GM12891 (cell line): ENCODE measurements at regions not wholly inside any gene's neighbourhood (a gene's known extent, or its start where the extent isn't known, plus 50 kb on each side); places are given as distances from the start of the nearest gene placed in this dataset.

Experiments used
- POLR2A ChIP-seq: IDR thresholded peaks from 2 replicates; pipeline ENCODE4 v1.6.1; 2011; ENCODE audit warnings: low read depth, low read length, control low read depth
- POLR2AphosphoS5 ChIP-seq: IDR thresholded peaks from 2 replicates; pipeline ENCODE4 v1.6.1; 2011; ENCODE audit warnings: low read depth, low read length, control low read depth
- POU2F2 ChIP-seq: IDR thresholded peaks from 2 replicates; pipeline ENCODE4 v1.6.1; 2011; ENCODE audit warnings: low read depth, mild to moderate bottlenecking, control low read depth, low read length, moderate library complexity
- TAF1 ChIP-seq: IDR thresholded peaks from 2 replicates; pipeline ENCODE4 v1.6.1; 2011; ENCODE audit warnings: low read depth, low read length, control low read depth

- no peak for TF ChIP-seq POLR2A
- TF ChIP-seq POLR2AphosphoS5, result no peak
- no peak for TF ChIP-seq POU2F2
- TF ChIP-seq TAF1, result no peak
Measured at GRCh38 chrX:149286940-149287349, 218.2 kb downstream of the IDS start.
